GM21528 (cell line): ENCODE measurements at regions not wholly inside any gene's neighbourhood (a gene's known extent, or its start where the extent isn't known, plus 50 kb on each side); places are given as distances from the start of the nearest gene placed in this dataset.

Experiments
- ATAC-seq: cut with Tn5 transposase; IDR thresholded peaks from one replicate; pipeline ENCODE4 v1.9.1; 2021; ENCODE audit warnings: mild to moderate bottlenecking, moderate library complexity; ENCODE audit not compliant: unreplicated experiment, low FRiP score

DNA sequence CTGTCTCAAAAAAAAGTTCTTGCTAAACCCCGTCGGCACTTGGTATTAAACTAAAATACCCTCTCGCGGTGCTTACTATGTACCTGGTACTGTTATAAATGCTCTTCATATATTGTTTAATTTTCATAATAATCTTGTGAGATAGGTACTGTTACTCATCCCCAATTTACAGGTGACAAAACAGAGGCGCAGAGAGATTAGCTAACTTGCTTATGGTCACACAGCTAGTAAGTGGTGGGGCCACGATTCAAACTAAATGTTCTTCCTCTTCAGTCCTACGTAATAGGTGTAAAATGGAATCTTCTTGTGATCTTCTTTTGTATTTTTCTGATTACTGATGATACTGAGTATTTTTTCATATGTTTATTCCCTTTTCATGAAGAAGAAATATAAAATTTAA lies 51.3 kb downstream of the TET3 start:
- no peak for ATAC-seq

DNA sequence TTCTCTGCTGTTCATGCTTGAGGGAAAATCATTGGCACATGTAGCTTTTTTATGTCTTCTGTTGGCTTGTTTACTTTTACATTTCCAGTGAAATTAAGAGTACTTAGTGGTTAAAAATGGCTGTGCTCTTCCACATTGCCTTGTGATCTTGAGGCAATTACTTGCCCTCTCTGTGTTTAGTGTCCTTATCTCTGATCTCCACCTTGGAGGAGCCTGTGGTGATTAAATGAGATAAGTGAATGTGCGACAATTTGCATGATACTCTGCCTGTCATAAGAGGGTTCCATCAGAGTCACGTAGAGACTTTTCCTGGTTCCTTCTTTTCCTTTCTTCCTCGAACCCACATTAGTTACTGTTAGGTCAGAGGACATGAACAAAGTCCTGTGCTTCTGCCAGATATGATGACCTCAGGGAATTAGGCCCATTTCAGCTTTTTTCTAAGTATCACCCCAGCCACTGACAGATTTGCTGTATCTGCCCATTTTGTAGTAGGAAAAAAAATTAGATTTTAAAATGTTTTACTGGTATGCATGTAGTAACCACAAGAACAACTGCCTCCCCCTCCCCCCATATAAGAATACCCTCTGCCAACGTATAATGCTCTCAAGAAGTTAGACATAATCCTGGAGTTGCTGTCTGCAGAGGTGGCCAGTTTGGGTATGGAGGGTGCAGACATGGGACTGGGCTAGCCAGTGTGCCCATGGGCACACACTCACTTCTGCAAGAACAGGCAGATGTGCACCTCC lies 51.9 kb downstream of the TET3 start:
- ATAC-seq, result no peak

DNA sequence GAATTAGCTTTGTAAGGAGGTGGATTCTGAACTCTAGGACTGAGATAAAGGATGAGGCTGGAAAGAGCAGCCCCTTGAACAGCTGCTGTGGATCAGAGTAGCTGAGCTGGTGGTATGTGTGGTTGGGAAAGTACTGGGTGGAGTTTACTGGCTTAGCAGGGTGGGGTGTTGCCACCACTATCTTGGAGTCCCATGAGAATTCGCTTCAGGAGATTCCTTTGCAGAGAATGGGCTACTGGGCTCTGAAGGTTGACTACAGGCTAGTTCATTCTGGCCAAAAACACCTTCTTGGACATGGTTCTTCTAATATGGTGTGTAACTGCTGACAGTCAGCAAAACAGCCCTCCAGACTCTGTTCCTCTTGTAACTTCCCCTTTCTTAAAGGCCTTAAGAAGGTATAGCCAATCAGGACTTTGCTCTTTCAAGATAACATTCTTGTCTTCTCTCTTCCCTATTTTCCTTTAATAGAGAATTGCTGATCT lies 52.7 kb downstream of the TET3 start:
- peak; percentile 53 for ATAC-seq

DNA sequence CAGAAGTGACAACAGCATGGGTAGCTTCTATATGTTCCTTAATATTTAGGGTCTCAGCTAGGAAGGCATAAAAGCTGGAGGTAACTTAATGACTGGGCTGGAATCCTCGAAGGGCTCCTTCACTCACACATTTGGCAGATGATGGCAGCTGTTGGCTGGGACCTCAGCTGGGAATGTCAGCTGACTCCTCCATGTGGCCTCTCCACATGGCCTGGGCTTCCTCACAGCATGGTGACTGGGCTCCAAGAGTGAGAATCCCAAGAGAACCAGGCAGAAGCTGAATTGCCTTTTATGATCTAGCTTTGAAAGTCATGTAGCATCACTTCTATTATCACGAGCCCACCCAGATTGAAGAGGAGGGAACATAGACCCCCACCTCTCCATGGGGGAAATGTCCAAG lies 54.9 kb downstream of the TET3 start:
- ATAC-seq, result no peak

DNA sequence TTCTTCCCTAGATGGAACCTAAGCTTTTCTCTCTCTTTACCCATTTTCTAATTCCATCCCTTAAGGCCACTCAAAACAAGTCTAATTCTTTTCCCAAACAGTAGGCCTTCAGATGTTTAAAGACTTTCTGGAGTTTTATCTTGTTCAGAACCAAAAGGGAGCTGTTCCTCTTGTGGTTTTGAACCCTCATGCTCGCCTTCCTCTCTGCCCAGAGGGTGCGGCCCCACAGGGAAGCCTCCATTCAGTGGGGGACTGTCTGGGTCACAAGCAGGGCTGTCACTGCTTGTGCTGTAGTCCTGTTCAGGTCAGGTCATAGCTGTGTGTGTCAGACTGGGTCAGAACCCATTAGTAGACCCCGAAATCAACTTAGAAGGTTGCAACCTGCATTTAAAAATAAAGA lies 56.5 kb downstream of the TET3 start:
- no peak for ATAC-seq

DNA sequence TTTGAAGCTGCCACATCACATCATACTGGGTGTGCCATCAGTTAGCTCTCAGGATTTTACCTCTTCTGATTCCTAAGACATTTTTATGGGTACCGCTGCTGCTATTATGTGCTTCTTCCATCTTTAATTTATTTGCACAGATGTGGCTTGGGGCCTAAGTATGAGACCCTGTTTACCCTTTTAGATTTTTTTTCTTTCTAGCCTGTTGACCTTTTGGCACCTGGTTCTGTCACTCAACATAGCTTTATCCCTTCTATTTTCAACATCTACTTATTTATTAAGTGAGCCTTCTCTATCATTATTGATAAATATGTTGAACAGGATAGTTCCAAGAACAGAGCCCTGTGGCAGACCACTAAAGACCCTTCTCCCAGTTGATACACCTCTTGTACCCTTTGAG lies 57.0 kb downstream of the TET3 start:
- no peak for ATAC-seq

DNA sequence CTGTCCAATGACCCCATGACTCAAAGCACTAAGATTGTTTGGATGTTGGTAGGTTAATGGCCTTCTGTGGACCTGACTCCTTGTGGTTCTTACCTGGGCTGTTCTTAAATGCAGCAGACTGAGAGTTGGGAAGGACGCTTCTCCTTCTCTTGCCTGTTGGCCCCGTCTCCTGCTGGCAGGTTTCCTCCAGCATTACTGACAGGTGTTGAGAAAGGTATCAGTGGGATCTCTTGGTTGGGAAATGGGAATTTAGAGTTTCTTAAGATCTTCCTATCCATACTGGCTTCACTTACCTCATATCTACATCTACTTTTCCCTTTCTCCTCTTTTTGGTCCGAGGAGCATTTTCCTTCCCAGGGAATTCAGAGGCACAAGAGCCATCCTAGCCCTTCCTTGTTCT lies 57.9 kb downstream of the TET3 start:
- no peak for ATAC-seq

DNA sequence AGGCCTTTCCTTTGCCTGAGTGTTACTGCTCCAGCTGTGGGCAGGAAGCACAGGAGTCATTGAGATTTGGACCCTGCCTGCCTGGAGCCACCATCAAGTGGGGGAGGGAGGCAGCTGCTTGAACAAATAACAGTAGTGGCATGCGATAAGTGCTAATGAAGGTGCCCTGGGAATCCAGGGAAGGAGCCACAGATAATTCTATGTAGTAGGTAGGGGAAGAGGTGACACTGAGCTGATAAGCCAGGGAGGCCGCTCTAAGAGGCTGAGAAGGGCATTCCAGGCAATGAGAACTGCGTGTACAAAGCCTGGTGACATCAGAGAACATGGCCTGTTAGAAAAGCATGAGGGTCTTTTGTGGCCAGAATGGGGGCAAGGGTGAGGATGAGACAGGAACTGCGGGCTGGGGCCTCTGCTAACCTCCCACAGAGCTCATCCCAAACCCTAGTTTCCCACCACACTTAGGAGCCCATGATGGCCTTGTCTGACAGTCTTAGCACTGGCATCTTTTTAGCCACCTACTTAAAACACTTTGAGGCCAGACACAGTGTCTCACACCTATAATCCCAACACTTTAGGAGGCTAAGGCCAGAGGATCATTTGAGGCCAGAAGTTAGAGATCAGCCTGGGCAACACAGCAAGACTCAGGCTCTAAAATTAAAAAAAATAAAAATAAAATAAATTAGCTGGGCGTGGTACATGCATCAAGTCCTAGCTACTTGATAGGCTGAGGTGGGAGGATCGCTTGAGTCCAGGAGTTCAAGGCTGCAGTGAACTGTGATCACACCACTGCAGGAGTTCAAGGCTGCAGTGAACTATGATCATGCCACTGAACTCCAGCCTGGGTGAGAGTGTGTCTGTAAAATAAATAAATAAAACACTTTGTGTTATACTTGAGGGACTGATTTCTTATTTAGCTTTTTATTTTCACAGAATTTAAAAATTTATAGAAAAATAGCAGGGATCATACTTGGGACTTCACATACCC lies 58.9 kb downstream of the TET3 start:
- ATAC-seq, result no peak

DNA sequence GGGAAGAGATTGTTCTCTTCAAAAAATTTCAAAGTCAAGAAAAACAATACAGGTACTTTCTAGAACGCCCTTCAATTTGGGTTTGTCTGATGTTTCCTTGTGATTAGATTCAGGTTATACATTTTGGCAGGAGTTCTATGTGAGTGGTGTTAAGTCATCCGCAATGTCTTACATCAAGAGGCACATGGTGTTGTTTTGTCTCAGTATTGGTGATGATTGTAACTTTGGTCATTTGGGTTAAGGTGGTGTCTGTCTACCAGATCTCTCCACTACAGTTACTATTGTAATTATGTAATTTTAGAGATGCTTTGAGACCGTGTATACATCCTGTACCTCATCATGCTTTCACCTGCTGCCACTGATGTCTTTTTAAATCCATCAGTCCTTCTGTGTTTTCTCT lies 60.3 kb downstream of the TET3 start:
- no peak for ATAC-seq

DNA sequence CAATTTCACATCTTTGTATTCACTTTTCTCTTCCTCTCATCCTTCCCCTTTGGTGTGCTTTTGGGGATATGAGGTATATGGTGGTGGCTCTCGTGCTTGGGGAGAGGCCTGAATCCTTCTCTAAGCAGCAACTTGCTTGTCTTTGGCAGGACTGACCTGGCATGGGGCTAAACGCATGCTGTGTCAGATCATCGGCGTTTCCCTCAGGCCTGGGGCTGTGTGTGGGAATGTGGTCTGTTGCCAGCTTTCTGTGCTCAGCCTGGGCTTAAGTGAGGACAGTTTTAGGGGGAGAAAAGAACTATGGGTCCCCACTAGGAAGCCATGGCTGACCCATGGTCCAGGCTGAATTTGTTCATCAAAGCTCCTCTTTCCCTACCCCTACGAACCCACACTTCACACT lies 60.7 kb downstream of the TET3 start:
- ATAC-seq, result no peak

DNA sequence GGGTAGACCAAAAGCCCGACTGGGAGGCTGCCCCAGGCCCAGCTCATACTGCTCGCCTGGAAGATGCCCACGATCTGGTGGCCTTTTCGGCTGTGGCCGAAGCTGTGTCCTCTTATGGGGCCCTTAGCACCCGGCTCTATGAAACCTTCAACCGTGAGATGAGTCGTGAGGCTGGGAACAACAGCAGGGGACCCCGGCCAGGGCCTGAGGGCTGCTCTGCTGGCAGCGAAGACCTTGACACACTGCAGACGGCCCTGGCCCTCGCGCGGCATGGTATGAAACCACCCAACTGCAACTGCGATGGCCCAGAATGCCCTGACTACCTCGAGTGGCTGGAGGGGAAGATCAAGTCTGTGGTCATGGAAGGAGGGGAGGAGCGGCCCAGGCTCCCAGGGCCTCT lies 61.7 kb downstream of the TET3 start:
- ATAC-seq, result no peak

DNA sequence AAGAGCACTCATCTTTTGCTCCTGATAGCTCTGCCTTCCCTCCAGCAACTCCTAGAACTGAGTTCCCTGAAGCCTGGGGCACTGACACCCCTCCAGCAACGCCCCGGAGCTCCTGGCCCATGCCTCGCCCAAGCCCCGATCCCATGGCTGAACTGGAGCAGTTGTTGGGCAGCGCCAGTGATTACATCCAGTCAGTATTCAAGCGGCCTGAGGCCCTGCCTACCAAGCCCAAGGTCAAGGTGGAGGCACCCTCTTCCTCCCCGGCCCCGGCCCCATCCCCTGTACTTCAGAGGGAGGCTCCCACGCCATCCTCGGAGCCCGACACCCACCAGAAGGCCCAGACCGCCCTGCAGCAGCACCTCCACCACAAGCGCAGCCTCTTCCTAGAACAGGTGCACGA lies 62.4 kb downstream of the TET3 start:
- ATAC-seq, result no peak

DNA sequence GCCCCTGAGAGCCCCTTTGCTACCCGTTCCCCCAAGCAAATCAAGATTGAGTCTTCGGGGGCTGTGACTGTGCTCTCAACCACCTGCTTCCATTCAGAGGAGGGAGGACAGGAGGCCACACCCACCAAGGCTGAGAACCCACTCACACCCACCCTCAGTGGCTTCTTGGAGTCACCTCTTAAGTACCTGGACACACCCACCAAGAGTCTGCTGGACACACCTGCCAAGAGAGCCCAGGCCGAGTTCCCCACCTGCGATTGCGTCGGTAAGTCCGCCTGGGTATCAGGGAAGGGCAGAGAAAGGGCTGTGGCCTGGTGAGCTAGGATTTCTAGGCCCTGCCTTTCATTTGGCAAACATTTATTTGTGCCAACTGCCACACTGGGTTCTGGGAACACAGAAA lies 63.4 kb downstream of the TET3 start:
- ATAC-seq, result no peak

DNA sequence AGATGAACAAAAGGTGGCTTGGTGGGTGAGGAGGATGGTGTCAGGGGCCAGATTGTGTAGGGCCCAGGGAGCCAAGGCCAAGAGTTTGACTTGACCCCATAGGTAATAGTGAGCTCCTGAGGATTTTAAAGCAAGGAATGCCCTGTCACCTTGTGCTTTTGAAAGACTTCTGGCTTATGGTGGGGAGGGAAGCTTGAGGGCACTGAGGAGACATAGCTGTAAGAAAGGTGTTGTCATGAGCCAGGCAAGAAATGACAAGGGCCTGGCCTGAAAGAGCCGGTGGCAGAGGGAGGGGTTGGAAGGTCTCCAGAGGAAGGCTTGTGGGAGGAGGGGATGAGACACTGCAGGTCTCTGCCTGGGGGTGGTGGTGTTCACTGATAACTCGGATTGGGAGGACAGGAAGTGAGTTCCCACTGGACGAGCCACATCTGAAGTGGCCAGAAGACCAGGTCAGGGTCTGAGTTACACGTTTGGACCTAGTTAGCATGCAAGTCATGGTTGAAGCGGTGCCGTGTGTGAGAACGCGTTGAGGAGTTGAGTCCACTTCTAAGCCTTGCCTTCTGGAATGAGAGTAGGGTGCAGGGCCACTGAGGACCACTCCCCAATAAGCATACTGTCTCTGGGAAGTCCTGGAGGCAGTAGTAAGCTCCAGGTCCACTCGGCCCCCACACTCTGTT lies 64.3 kb downstream of the TET3 start:
- no peak for ATAC-seq

DNA sequence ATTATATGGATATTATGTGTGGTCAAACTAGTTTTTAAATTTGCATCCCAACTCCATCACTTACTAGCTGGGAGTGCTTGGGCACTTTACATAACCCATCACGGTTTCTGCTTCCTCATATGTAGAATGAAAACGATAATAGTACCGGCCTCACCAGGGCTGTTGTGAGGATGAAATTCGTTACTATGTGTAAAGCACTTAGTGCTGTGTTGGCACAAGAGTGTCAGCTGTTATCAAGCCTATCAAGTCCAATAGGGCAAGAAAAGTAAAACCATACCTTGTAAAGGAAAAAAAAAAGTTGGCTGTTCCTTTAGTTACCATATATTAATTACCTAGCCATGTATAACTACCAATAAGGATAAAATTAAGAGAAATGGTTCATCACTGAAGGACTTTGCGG lies 65.4 kb downstream of the TET3 start:
- ATAC-seq, result no peak

DNA sequence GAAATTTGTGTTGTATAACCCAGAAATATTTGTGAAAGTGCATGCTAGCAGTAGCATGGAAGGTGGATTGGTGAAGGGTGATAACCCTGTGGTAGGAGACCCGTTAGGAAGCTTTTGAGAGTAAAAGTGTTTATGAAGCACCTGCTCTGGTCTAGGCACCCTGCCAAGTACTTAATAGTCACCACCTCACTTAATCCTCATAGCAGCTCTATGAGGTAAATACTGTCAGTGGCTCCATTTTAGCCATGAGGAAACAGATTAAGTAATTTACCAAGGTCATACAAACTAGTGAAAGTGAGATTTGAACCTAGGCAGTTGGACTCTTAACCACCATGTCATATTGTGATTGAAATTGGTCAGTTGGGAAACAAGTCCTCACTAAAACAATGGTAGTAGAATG lies 66.8 kb downstream of the TET3 start:
- no peak for ATAC-seq

DNA sequence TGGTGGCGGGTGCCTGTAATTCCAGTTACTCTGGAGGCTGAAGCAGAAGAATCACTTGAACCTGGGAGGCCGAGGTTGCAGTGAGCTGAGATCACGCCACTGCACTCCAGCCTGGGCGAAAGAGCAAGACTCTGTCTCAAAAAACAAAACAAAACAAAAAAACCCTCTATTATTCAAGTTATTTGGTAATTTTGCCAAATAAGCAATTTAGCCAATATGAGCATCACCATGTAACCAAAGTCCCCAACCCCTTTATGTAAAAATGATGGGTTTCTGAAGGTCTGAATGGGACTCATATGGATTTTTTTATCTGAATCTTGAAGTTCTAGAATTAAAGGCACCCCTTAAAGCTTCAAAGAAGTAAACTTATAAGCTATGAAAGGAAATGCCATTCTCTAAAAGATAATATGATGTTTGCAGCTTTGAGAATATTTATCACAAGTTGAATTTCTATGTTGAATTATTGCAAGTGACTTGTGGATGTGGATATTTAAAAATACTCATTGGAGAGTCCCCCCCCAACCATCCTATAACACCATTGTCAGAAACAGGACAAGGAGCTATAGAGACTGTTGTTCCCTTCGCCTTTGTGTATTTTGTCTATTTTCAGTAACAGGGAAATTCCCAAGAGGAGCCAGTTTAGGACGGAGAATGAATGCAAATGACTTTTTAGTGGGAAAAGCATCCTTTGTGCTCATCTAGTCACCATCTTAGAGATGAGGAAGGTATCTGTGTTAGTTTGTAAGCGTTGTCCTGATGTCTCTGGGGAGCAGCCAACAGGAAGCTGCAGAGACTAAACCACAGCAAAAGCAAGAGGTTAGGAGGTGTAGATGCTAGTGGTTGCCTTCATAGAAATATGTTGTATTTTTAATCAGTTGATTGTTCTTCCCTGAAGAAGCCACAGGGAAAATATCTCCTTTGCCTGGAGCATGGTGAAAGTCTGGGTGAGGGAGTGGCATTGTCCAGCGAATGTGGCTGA lies 68.3 kb downstream of the TET3 start:
- ATAC-seq, result no peak

DNA sequence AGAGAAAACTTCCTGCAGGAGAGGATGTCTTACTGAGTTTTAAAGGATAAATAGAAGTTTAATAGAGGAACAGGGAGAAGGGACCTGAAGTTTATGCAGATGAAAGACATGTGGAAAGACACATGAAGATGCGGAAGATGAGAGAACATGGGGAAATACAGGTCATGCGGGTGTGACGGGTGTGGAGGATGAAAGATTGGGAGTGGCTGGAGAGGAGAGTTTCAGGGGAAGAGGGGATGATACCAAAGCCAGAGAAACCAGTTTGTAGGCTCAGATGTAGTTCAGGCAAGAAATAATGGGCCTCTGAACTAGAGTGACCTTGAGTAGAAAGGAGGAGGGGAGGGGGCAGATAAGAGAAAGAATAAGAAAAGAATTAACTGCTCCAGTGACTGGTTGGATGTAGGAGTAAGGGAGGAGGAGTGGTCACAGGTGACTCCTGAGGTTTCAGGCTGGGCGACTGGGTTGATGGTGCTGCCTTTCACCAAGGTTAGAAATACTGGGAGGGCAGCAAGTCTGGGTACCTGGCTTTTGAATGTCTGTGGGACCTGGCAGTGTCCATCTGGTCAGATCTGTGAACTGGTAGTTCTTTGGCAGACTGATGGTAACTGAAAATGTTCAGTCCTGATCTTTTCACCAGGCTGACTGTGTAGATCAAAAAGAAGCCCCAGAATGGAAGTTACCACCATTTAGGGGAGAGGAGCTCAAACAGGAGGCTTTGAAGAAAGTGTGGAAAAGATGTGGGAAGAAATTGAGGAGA lies 69.4 kb downstream of the TET3 start:
- ATAC-seq, result no peak

DNA sequence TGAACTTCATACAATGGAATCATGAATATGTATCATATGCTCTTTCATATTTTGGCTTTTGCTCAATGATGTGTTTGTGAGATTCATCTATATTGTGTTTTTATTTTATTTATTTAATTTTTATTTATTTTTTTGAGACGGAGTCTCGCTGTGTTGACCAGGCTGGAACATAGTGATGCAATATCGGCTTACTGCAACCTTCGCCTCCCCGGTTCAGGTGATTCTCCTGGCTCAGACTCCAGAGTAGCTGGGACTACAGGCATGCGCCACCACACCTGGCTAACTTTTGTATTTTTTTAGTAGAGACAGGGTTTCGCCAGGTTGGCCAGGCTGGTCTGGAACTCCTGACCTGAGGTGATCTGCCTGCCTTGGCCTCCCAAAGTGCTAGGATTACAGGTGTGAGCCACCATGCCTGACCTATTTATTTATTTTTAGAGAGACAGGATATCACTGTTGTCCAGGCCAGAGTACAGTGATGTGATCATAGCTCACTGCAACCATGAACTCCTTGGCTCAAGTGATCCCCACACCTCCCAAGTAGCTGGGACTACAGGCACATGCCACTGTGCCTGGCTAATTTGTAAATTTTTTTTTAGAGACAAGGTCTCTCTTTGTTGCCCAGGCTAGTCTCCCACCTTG lies 74.5 kb downstream of the TET3 start:
- no peak for ATAC-seq
